NT2/D1 (cell line): ENCODE measurements at regions not wholly inside any gene's neighbourhood (a gene's known extent, or its start where the extent isn't known, plus 50 kb on each side); places are given as distances from the start of the nearest gene placed in this dataset.

Source experiments
- DNase-seq: peaks from one replicate; pipeline ENCODE4 v3.0.0-alpha.2; 2011; ENCODE audit warnings: low read depth, low spot score
- H3K27me3 ChIP-seq: 2 replicates; pipeline ENCODE4 v1.6.0; 2011; ENCODE audit warnings: mild to moderate bottlenecking; ENCODE audit not compliant: insufficient read length, insufficient read depth
- H3K36me3 ChIP-seq: 2 replicates; pipeline ENCODE4 v1.6.1; 2011; ENCODE audit warnings: mild to moderate bottlenecking, low read length, mixed read lengths; ENCODE audit not compliant: insufficient read depth, insufficient read length
- H3K4me1 ChIP-seq: 2 replicates; pipeline ENCODE4 v1.5.1; 2011; ENCODE audit not compliant: insufficient read depth, insufficient read length
- H3K4me3 ChIP-seq: 2 replicates; pipeline ENCODE4 v1.5.1; 2011; ENCODE audit warnings: low read depth; ENCODE audit not compliant: insufficient read length
- H3K9ac ChIP-seq: 2 replicates; pipeline ENCODE4 v1.6.0; 2011; ENCODE audit warnings: low read depth; ENCODE audit not compliant: insufficient read length
- H3K9me3 ChIP-seq: 2 replicates; pipeline ENCODE4 v1.5.1; 2011; ENCODE audit warnings: mild to moderate bottlenecking, low read length; ENCODE audit not compliant: insufficient read depth
- SUZ12 ChIP-seq: IDR thresholded peaks from 2 replicates; pipeline ENCODE4 v1.6.1; 2011; ENCODE audit not compliant: insufficient read length, insufficient read depth; ENCODE audit errors: extremely low read depth
- YY1 ChIP-seq: IDR thresholded peaks from 2 replicates; pipeline ENCODE4 v1.6.1; 2011; ENCODE audit not compliant: insufficient read length, insufficient read depth
- ZNF274 ChIP-seq: IDR thresholded peaks from 2 replicates; pipeline ENCODE4 v1.6.1; 2011; ENCODE audit warnings: mild to moderate bottlenecking, low read depth, low read length

GRCh38 chr7:131208777-131209176 is 118.9 kb upstream of the MKLN1 start:
- H3K27me3 ChIP-seq: no peaks in the 10 kb centered on the region
- H3K36me3 ChIP-seq: no peaks in the 10 kb centered on the region
- no peaks in the 10 kb centered on the region for H3K9me3 ChIP-seq
- no peak overlapping the region for H3K4me3 ChIP-seq
- no peak for DNase-seq
- no peaks in the 10 kb centered on the region for H3K4me1 ChIP-seq
- TF ChIP-seq ZNF274 (no peak), YY1 (no peak), SUZ12 (no peak)
- no peak overlapping the region for H3K9ac ChIP-seq

- Histone ChIP-seq H3K27me3 (no peaks in the 10 kb centered on the region), H3K36me3 (no peaks in the 10 kb centered on the region), H3K4me1 (no peaks in the 10 kb centered on the region), H3K9ac (no peak overlapping the region), H3K4me3 (no peak overlapping the region), H3K9me3 (no peaks in the 10 kb centered on the region)
- no peak for DNase-seq
- TF ChIP-seq YY1: no peak
- no peak for TF ChIP-seq ZNF274
- TF ChIP-seq SUZ12: no peak
These were observed 117.1 kb upstream of the MKLN1 start for GRCh38 chr7:131210618-131211017.

- Histone ChIP-seq H3K9me3 (no peaks in the 10 kb centered on the region), H3K9ac (no peak overlapping the region), H3K4me3 (no peak overlapping the region), H3K4me1 (no peaks in the 10 kb centered on the region), H3K27me3 (no peaks in the 10 kb centered on the region), H3K36me3 (no peaks in the 10 kb centered on the region)
- TF ChIP-seq SUZ12: no peak
- no peak for TF ChIP-seq ZNF274
- TF ChIP-seq YY1: no peak
- no peak for DNase-seq
These were observed 116.2 kb upstream of the MKLN1 start for GRCh38 chr7:131211500-131211899.

GRCh38 chr7:131212114-131212513 is 115.6 kb upstream of the MKLN1 start:
- no peaks in the 10 kb centered on the region for H3K36me3 ChIP-seq
- DNase-seq: peak; percentile 69

GRCh38 chr7:131218727-131219128 is 108.9 kb upstream of the MKLN1 start:
- no peak for DNase-seq
- TF ChIP-seq YY1 (no peak), SUZ12 (no peak), ZNF274 (no peak)
- Histone ChIP-seq H3K36me3 (no peaks in the 10 kb centered on the region), H3K9ac (no peak overlapping the region), H3K27me3 (no peaks in the 10 kb centered on the region), H3K4me3 (no peak overlapping the region), H3K4me1 (no peaks in the 10 kb centered on the region), H3K9me3 (no peaks in the 10 kb centered on the region)

More at GRCh38 chr7:131212114-131212513, 115.6 kb upstream of the MKLN1 start:
- no peaks in the 10 kb centered on the region for H3K27me3 ChIP-seq
- TF ChIP-seq ZNF274 (no peak), SUZ12 (no peak), YY1 (no peak)
- no peak overlapping the region for H3K4me3 ChIP-seq
- H3K9ac ChIP-seq: no peak overlapping the region
- no peaks in the 10 kb centered on the region for H3K9me3 ChIP-seq
- no peaks in the 10 kb centered on the region for H3K4me1 ChIP-seq

- H3K4me3 ChIP-seq: no peak overlapping the region
- H3K4me1 ChIP-seq: no peaks in the 10 kb centered on the region
These were observed 108.2 kb upstream of the MKLN1 start for GRCh38 chr7:131219312-131220041.

GRCh38 chr7:131221061-131221460 is 106.6 kb upstream of the MKLN1 start:
- H3K4me3 ChIP-seq: no peak overlapping the region
- no peaks in the 10 kb centered on the region for H3K4me1 ChIP-seq
- no peaks in the 10 kb centered on the region for H3K36me3 ChIP-seq

More at GRCh38 chr7:131219312-131220041, 108.2 kb upstream of the MKLN1 start:
- peak; percentile 47 for DNase-seq
- no peak for TF ChIP-seq YY1
- no peak for TF ChIP-seq SUZ12
- TF ChIP-seq ZNF274: no peak
- Histone ChIP-seq H3K36me3 (no peaks in the 10 kb centered on the region), H3K9me3 (no peaks in the 10 kb centered on the region), H3K27me3 (no peaks in the 10 kb centered on the region), H3K9ac (no peak overlapping the region)

More at GRCh38 chr7:131221061-131221460, 106.6 kb upstream of the MKLN1 start:
- no peak for TF ChIP-seq SUZ12
- TF ChIP-seq YY1: no peak
- TF ChIP-seq ZNF274: no peak
- DNase-seq: no peak
- no peak overlapping the region for H3K9ac ChIP-seq
- H3K9me3 ChIP-seq: no peaks in the 10 kb centered on the region
- H3K27me3 ChIP-seq: no peaks in the 10 kb centered on the region
